Uterus (tissue), 3 donors: ENCODE measurements at regions not wholly inside any gene's neighbourhood (a gene's known extent, or its start where the extent isn't known, plus 50 kb on each side); places are given as distances from the start of the nearest gene placed in this dataset.

Experiments
- DNase-seq, 2 donors: peaks; one replicate each; pipeline ENCODE4 v3.0.0-alpha.2; 2019 to 2020
- H3K27ac ChIP-seq, 2 donors: fragments of 200-600 bp; sonication (generic); 1 replicate in 1 of 2; 2 replicates in 1 of 2; pipeline ENCODE4 v1.5.1; 2016 to 2018
- H3K27me3 ChIP-seq, 2 donors: fragments of 200-600 bp; sonication (generic); one replicate each; pipeline ENCODE4 v1.5.1; 2018 to 2019; ENCODE audit warnings: control low read depth in 1 of 2
- H3K36me3 ChIP-seq, 2 donors: fragments of 200-600 bp; sonication (generic); one replicate each; pipeline ENCODE4 v1.5.1; 2019; ENCODE audit warnings: control low read depth in 1 of 2
- H3K4me1 ChIP-seq, 2 donors: fragments of 200-600 bp; sonication (generic); one replicate each; pipeline ENCODE4 v1.5.1; 2018 to 2019; ENCODE audit warnings: control low read depth in 1 of 2
- H3K4me3 ChIP-seq, 2 donors: fragments of 200-600 bp; sonication (generic); 1 replicate in 1 of 2; 2 replicates in 1 of 2; pipeline ENCODE4 v1.5.1; 2018 to 2019; ENCODE audit warnings: mild to moderate bottlenecking in 1 of 2
- H3K9me3 ChIP-seq, 2 donors: fragments of 200-600 bp; sonication (generic); one replicate each; pipeline ENCODE4 v1.5.1; 2019; ENCODE audit warnings: control low read depth in 1 of 2
- CTCF ChIP-seq, 4 experiments: fragments of 200-600 bp in 2 of 4; fragments of 450-650 bp in 2 of 4; sonication (generic) in 2 of 4; IDR thresholded peaks; one replicate each; pipeline ENCODE4 v1.5.1; 2016 to 2019; ENCODE audit warnings: antibody characterized with exemption in 4 of 4, mild to moderate bottlenecking in 2 of 4, moderate library complexity in 1 of 4
- POLR2A ChIP-seq, 2 donors: fragments of 450-650 bp; IDR thresholded peaks; one replicate each; pipeline ENCODE4 v1.6.1; 2016; ENCODE audit warnings: antibody characterized with exemption in 2 of 2, mild to moderate bottlenecking in 1 of 2, moderate library complexity in 1 of 2
- intact Hi-C: fragments of 100-400 bp; cut with DNase I; formaldehyde crosslinking; loops from one replicate; pipeline ENCODE4 v1.15.1; 2023; ENCODE audit warnings: low total_unique reads
- donor health status: DM: yes; HTN: yes; CAD: no.

- H3K4me1 ChIP-seq = no peaks in the 10 kb centered on the region
- H3K27me3 ChIP-seq = no peaks in the 10 kb centered on the region
- DNase-seq = no peak
- no peaks in the 10 kb centered on the region for H3K36me3 ChIP-seq
- intact Hi-C loops = no loop called here
- no peak overlapping the region for H3K27ac ChIP-seq
- TF ChIP-seq CTCF (IDR thresholded peaks at IDR 0.05) (no peak), POLR2A (IDR thresholded peaks at IDR 0.05) (no peak)
- H3K4me3 ChIP-seq = no peak overlapping the region
- H3K9me3 ChIP-seq = no peaks in the 10 kb centered on the region
These were observed 330.6 kb upstream of the FBXO33 start for GRCh38 chr14:39762576-39763401.

GRCh38 chr14:39755269-39755878, 323.1 kb upstream of the FBXO33 start:
- H3K36me3 ChIP-seq = no peaks in the 10 kb centered on the region

GRCh38 chr14:39740454-39740853, 308.2 kb upstream of the FBXO33 start:
- Histone ChIP-seq H3K4me1 (no peaks in the 10 kb centered on the region), H3K36me3 (no peaks in the 10 kb centered on the region), H3K27me3 (no peaks in the 10 kb centered on the region), H3K27ac (no peak overlapping the region), H3K4me3 (no peak overlapping the region), H3K9me3 (no peaks in the 10 kb centered on the region)
- TF ChIP-seq CTCF (IDR thresholded peaks at IDR 0.05) (no peak), POLR2A (IDR thresholded peaks at IDR 0.05) (no peak)
- intact Hi-C loops = no loop called here
- no peak for DNase-seq

More at GRCh38 chr14:39755269-39755878, 323.1 kb upstream of the FBXO33 start:
- H3K4me1 ChIP-seq = no peaks in the 10 kb centered on the region
- no peak for DNase-seq
- no peaks in the 10 kb centered on the region for H3K9me3 ChIP-seq
- no peak overlapping the region for H3K27ac ChIP-seq
- H3K27me3 ChIP-seq = no peaks in the 10 kb centered on the region
- intact Hi-C loops = no loop called here
- no peak overlapping the region for H3K4me3 ChIP-seq
- TF ChIP-seq POLR2A (IDR thresholded peaks at IDR 0.05) (no peak), CTCF (IDR thresholded peaks at IDR 0.05) (no peak)

- Histone ChIP-seq H3K27ac (no peak overlapping the region), H3K4me3 (no peak overlapping the region), H3K36me3 (no peaks in the 10 kb centered on the region), H3K27me3 (no peaks in the 10 kb centered on the region), H3K4me1 (no peaks in the 10 kb centered on the region), H3K9me3 (no peaks in the 10 kb centered on the region)
- intact Hi-C loops = no loop called here
- TF ChIP-seq POLR2A (IDR thresholded peaks at IDR 0.05) = no peak
- TF ChIP-seq CTCF (IDR thresholded peaks at IDR 0.05) = no peak
- no peak for DNase-seq
These were observed 307.6 kb upstream of the FBXO33 start for GRCh38 chr14:39739796-39740195.

GRCh38 chr14:39734306-39734705, 302.1 kb upstream of the FBXO33 start:
- H3K36me3 ChIP-seq = no peaks in the 10 kb centered on the region
- H3K27me3 ChIP-seq = no peaks in the 10 kb centered on the region
- no peaks in the 10 kb centered on the region for H3K9me3 ChIP-seq
- no peak for DNase-seq
- no peaks in the 10 kb centered on the region for H3K4me1 ChIP-seq
- no peak overlapping the region for H3K4me3 ChIP-seq
- TF ChIP-seq POLR2A (IDR thresholded peaks at IDR 0.05) (no peak), CTCF (IDR thresholded peaks at IDR 0.05) (no peak)
- intact Hi-C loops = no loop called here
- no peak overlapping the region for H3K27ac ChIP-seq
